ENCODE measurements at regions not wholly inside any gene's neighbourhood (a gene's known extent, or its start where the extent isn't known, plus 50 kb on each side); places are given as distances from the start of the nearest gene placed in this dataset.

GRCh38 chr1:101185421-101185820 is 51.4 kb upstream of the S1PR1 start:
- WGBS, 3 donors: 8 to 27% (median 9%) methylated on average over 3 of the region's 3 CpGs
- no peak overlapping the region for H3K4me3 ChIP-seq
- intact Hi-C loops (cut with DNase I): no loop called here
- no peak for TF ChIP-seq CTCF (IDR thresholded peaks at IDR 0.05)
- no peak for TF ChIP-seq POLR2A (IDR thresholded peaks at IDR 0.05)
- no peak for TF ChIP-seq EP300 (IDR thresholded peaks at IDR 0.05)
- DNase-seq: no peak
- no peaks in the 10 kb centered on the region for H3K36me3 ChIP-seq
- no peaks in the 10 kb centered on the region for H3K27me3 ChIP-seq
- H3K27ac ChIP-seq: no peak overlapping the region
- no peaks in the 10 kb centered on the region for H3K9me3 ChIP-seq
- H3K4me1 ChIP-seq (ENCODE audit: insufficient read depth): peaks cover 1% of the 10 kb centered on the region

- intact Hi-C loops (cut with DNase I): no loop called here
- 14 to 26% (median 24%) methylated on average over 3 of the region's 3 CpGs for WGBS, 3 donors
- DNase-seq: no peak
Observed at GRCh38 chr1:101183388-101183699, 53.5 kb upstream of the S1PR1 start.

GRCh38 chr1:101182627-101183387 is 54.0 kb upstream of the S1PR1 start:
- intact Hi-C loops (cut with DNase I): no loop called here
- no peak overlapping the region for H3K27ac ChIP-seq

More at GRCh38 chr1:101183388-101183699, 53.5 kb upstream of the S1PR1 start:
- Histone ChIP-seq H3K27me3 (no peaks in the 10 kb centered on the region), H3K4me1 (ENCODE audit: insufficient read depth) (peaks cover 1% of the 10 kb centered on the region), H3K4me3 (no peak overlapping the region), H3K27ac (no peak overlapping the region), H3K9me3 (no peaks in the 10 kb centered on the region), H3K36me3 (no peaks in the 10 kb centered on the region)
- no peak for TF ChIP-seq EP300 (IDR thresholded peaks at IDR 0.05)
- TF ChIP-seq POLR2A (IDR thresholded peaks at IDR 0.05): no peak
- TF ChIP-seq CTCF (IDR thresholded peaks at IDR 0.05): no peak

GRCh38 chr1:101181930-101182329 is 54.9 kb upstream of the S1PR1 start:
- Histone ChIP-seq H3K36me3 (no peaks in the 10 kb centered on the region), H3K27me3 (no peaks in the 10 kb centered on the region), H3K4me1 (ENCODE audit: insufficient read depth) (no peaks in the 10 kb centered on the region), H3K4me3 (no peak overlapping the region), H3K9me3 (no peaks in the 10 kb centered on the region), H3K27ac (no peak overlapping the region)
- no peak for DNase-seq
- 86 to 90% (median 88%) methylated on average over 5 of the region's 5 CpGs for WGBS, 3 donors
- TF ChIP-seq POLR2A (IDR thresholded peaks at IDR 0.05) (no peak), CTCF (IDR thresholded peaks at IDR 0.05) (no peak), EP300 (IDR thresholded peaks at IDR 0.05) (no peak)
- intact Hi-C loops (cut with DNase I): no loop called here

More at GRCh38 chr1:101182627-101183387, 54.0 kb upstream of the S1PR1 start:
- no peaks in the 10 kb centered on the region for H3K4me1 ChIP-seq (ENCODE audit: insufficient read depth)
- no peaks in the 10 kb centered on the region for H3K9me3 ChIP-seq
- no peaks in the 10 kb centered on the region for H3K27me3 ChIP-seq
- no peak overlapping the region for H3K4me3 ChIP-seq
- TF ChIP-seq EP300 (IDR thresholded peaks at IDR 0.05) (no peak), POLR2A (IDR thresholded peaks at IDR 0.05) (no peak), CTCF (IDR thresholded peaks at IDR 0.05) (no peak)
- no peaks in the 10 kb centered on the region for H3K36me3 ChIP-seq
- DNase-seq: no peak

Data from ovary (tissue), 7 donors.